Activated CD8-positive, alpha-beta memory T cell treated with anti-CD3 and anti-CD28 coated beads for 4 hours (primary cell): ENCODE measurements at regions not wholly inside any gene's neighbourhood (a gene's known extent, or its start where the extent isn't known, plus 50 kb on each side); places are given as distances from the start of the nearest gene placed in this dataset.

Experiments
- DNase-seq, 2 donors: peaks; one replicate each; pipeline ENCODE4 v3.0.0-alpha.2; 2020; ENCODE audit warnings: low read depth in 2 of 2

GRCh38 chr3:124663690-124664089 is 66.6 kb upstream of the UMPS start:
- DNase-seq, result no peak

- no peak for DNase-seq
Observed at GRCh38 chr3:124664804-124665203, 65.4 kb upstream of the UMPS start.

GRCh38 chr3:124666067-124666466 is 64.2 kb upstream of the UMPS start:
- DNase-seq, result no peak

- DNase-seq, result no peak
Observed at GRCh38 chr3:124669470-124669869, 60.8 kb upstream of the UMPS start.

GRCh38 chr3:124671106-124671505 is 59.1 kb upstream of the UMPS start:
- DNase-seq, result no peak

- no peak for DNase-seq
Observed at GRCh38 chr3:124674336-124674735, 55.9 kb upstream of the UMPS start.

GRCh38 chr3:124676236-124676635 is 54.0 kb upstream of the UMPS start:
- DNase-seq, result no peak

GRCh38 chr3:124679048-124679638 is 51.1 kb upstream of the UMPS start:
- no peak for DNase-seq
